RWPE1 (cell line): ENCODE measurements at regions not wholly inside any gene's neighbourhood (a gene's known extent, or its start where the extent isn't known, plus 50 kb on each side); places are given as distances from the start of the nearest gene placed in this dataset.
A peak's percentile ranks its signal among the peaks of the same experiment; 100 is the strongest.

Source experiments
- CTCF ChIA-PET: fragments of 350-600 bp; sonication (Branson Sonifier 250); formaldehyde crosslinking; extraction: SDS; loops from one replicate; lab custom pipeline; 2021; lab: Yijun Ruan, JAX
- POLR2A ChIA-PET: fragments of 400-600 bp; formaldehyde crosslinking; extraction: SDS; loops from one replicate; lab custom pipeline; 2020; ENCODE audit warnings: antibody characterized with exemption; ENCODE audit not compliant: low non-redundant PET; lab: Yijun Ruan, JAX
- DNase-seq: peaks from one replicate; pipeline ENCODE4 v3.0.0; 2012; ENCODE audit warnings: low spot score
- H3K27ac ChIP-seq: fragments of 450-650 bp; 2 replicates; pipeline ENCODE4 v1.5.1; 2017
- CTCF ChIP-seq: fragments of 450-650 bp; conservative IDR thresholded peaks from 2 replicates; pipeline ENCODE4 v1.5.1; 2017; ENCODE audit warnings: low read depth, mild to moderate bottlenecking

- H3K27ac ChIP-seq, result no peak overlapping the region
- CTCF ChIA-PET, result no interaction called here
- TF ChIP-seq CTCF, result no peak
- POLR2A ChIA-PET, result no interaction called here
- no peak for DNase-seq
These were observed 310.7 kb downstream of the SFMBT2 start for GRCh38 chr10:7100032-7100702.

GRCh38 chr10:7098160-7098762, 312.6 kb downstream of the SFMBT2 start:
- H3K27ac ChIP-seq, result no peak overlapping the region
- no peak for DNase-seq
- TF ChIP-seq CTCF, result no peak
- POLR2A ChIA-PET, result no interaction called here
- CTCF ChIA-PET, result no interaction called here

GRCh38 chr10:7094781-7095180, 316.1 kb downstream of the SFMBT2 start:
- H3K27ac ChIP-seq, result no peak overlapping the region
- POLR2A ChIA-PET, result no interaction called here
- no peak for TF ChIP-seq CTCF
- DNase-seq, result no peak
- CTCF ChIA-PET, result no interaction called here

GRCh38 chr10:7093368-7093767, 317.5 kb downstream of the SFMBT2 start:
- ChIA-PET CTCF (interaction anchor here (1.4 kb wide), 1 partner anchor 173 kb away, joined by 4 read pairs; no protein-coding TSS in a partner anchor), POLR2A (no interaction called here)
- no peak overlapping the region for H3K27ac ChIP-seq
- TF ChIP-seq CTCF, result no peak
- DNase-seq, result no peak

GRCh38 chr10:7092603-7093002, 318.2 kb downstream of the SFMBT2 start:
- no peak overlapping the region for H3K27ac ChIP-seq
- DNase-seq, result peak; percentile 38
- no peak for TF ChIP-seq CTCF
- CTCF ChIA-PET, result interaction anchor here (0.5 to 1.4 kb wide), 2 partner anchors 34 to 172 kb away, joined by 3 to 4 read pairs; no protein-coding TSS in a partner anchor
- POLR2A ChIA-PET, result no interaction called here

GRCh38 chr10:7090529-7090928, 320.3 kb downstream of the SFMBT2 start:
- H3K27ac ChIP-seq, result no peak overlapping the region
- DNase-seq, result no peak
- TF ChIP-seq CTCF, result no peak
- ChIA-PET POLR2A (no interaction called here), CTCF (interaction anchor here (0.7 kb wide), 1 partner anchor 292 kb away, joined by 4 read pairs; no protein-coding TSS in a partner anchor)
